H9 (cell line): ENCODE measurements at regions not wholly inside any gene's neighbourhood (a gene's known extent, or its start where the extent isn't known, plus 50 kb on each side); places are given as distances from the start of the nearest gene placed in this dataset.

Source experiments
- DNase-seq: peaks from one replicate; pipeline ENCODE4 v3.0.0-alpha.2; 2017
- H2AFZ ChIP-seq: one replicate; pipeline ENCODE4 v1.6.1; 2013; ENCODE audit warnings: mild to moderate bottlenecking, low read length, control low read depth, moderate library complexity
- H2AK5ac ChIP-seq: 2 replicates; pipeline ENCODE4 v1.6.1; 2013; ENCODE audit warnings: low read length, control low read depth, mixed read lengths; ENCODE audit not compliant: insufficient read length
- H2BK120ac ChIP-seq: one replicate; pipeline ENCODE4 v1.6.1; 2013; ENCODE audit warnings: low read depth, mild to moderate bottlenecking, low read length, control low read depth, inconsistent platforms; ENCODE audit not compliant: poor library complexity, severe bottlenecking
- H2BK12ac ChIP-seq: 2 replicates; pipeline ENCODE4 v1.6.1; 2013; ENCODE audit warnings: low read length, control low read depth, mixed read lengths, low read depth; ENCODE audit not compliant: insufficient read length
- H2BK15ac ChIP-seq: 2 replicates; pipeline ENCODE4 v1.6.1; 2013; ENCODE audit warnings: low read depth, low read length, control low read depth
- H2BK20ac ChIP-seq: one replicate; pipeline ENCODE4 v1.6.1; 2013; ENCODE audit warnings: low read depth, mild to moderate bottlenecking, low read length, control low read depth, inconsistent platforms; ENCODE audit not compliant: poor library complexity, severe bottlenecking
- H2BK5ac ChIP-seq: 2 replicates; pipeline ENCODE4 v1.6.1; 2013; ENCODE audit warnings: low read length, control low read depth, mixed read lengths; ENCODE audit not compliant: insufficient read length
- H3K14ac ChIP-seq: 2 replicates; pipeline ENCODE4 v1.6.1; 2013; ENCODE audit warnings: low read length, control low read depth; ENCODE audit not compliant: insufficient read depth
- H3K18ac ChIP-seq: 2 replicates; pipeline ENCODE4 v1.6.1; 2013; ENCODE audit warnings: low read depth, mild to moderate bottlenecking, mixed read lengths, low read length, control low read depth; ENCODE audit not compliant: insufficient read length
- H3K23ac ChIP-seq: 2 replicates; pipeline ENCODE4 v1.6.1; 2013; ENCODE audit warnings: low read length, control low read depth, mixed read lengths, low read depth; ENCODE audit not compliant: insufficient read length
- H3K23me2 ChIP-seq: 2 replicates; pipeline ENCODE4 v1.6.1; 2013; ENCODE audit warnings: low read depth, mild to moderate bottlenecking, mixed read lengths, low read length, control low read depth; ENCODE audit not compliant: insufficient read length, poor library complexity, severe bottlenecking
- H3K27ac ChIP-seq: 2 replicates; pipeline ENCODE4 v1.5.1; 2013; ENCODE audit warnings: low read length, control low read depth, mixed read lengths, low read depth; ENCODE audit not compliant: insufficient read length
- H3K27me3 ChIP-seq: 2 replicates; pipeline ENCODE4 v1.6.1; 2013; ENCODE audit warnings: low read length, control low read depth, inconsistent platforms; ENCODE audit not compliant: insufficient read depth
- H3K4ac ChIP-seq: 2 replicates; pipeline ENCODE4 v1.6.1; 2013; ENCODE audit warnings: low read depth, mild to moderate bottlenecking, control low read depth, inconsistent platforms, low read length, moderate library complexity
- H3K4me1 ChIP-seq: 2 replicates; pipeline ENCODE4 v1.6.1; 2013; ENCODE audit warnings: low read length, control low read depth, inconsistent platforms; ENCODE audit not compliant: insufficient read depth
- H3K4me2 ChIP-seq: 2 replicates; pipeline ENCODE4 v1.6.1; 2013; ENCODE audit warnings: low read length, control low read depth, mixed read lengths; ENCODE audit not compliant: insufficient read length, insufficient read depth
- H3K56ac ChIP-seq: 2 replicates; pipeline ENCODE4 v1.6.1; 2013; ENCODE audit warnings: low read depth, mild to moderate bottlenecking, mixed read lengths, low read length, control low read depth; ENCODE audit not compliant: insufficient read length
- H3K79me1 ChIP-seq: 2 replicates; pipeline ENCODE4 v1.6.1; 2013; ENCODE audit warnings: low read depth, mild to moderate bottlenecking, moderate library complexity, low read length, control low read depth, inconsistent platforms; ENCODE audit not compliant: insufficient read depth, poor library complexity, severe bottlenecking
- H3K79me2 ChIP-seq: 2 replicates; pipeline ENCODE4 v1.6.1; 2013; ENCODE audit warnings: low read length, control low read depth, inconsistent platforms; ENCODE audit not compliant: insufficient read depth
- H3K9ac ChIP-seq: 2 replicates; pipeline ENCODE4 v1.6.1; 2013; ENCODE audit warnings: low read length, control low read depth, mixed read lengths; ENCODE audit not compliant: insufficient read length; ENCODE audit errors: extremely low read depth
- H3K9me3 ChIP-seq: one replicate; pipeline ENCODE4 v1.6.1; 2013; ENCODE audit warnings: low read depth, low read length, inconsistent platforms; ENCODE audit not compliant: control insufficient read depth
- H3T11ph ChIP-seq: one replicate; pipeline ENCODE4 v1.6.1; 2013; ENCODE audit warnings: mild to moderate bottlenecking, low read length, control low read depth, inconsistent platforms
- H4K20me1 ChIP-seq: one replicate; pipeline ENCODE4 v1.6.1; 2013; ENCODE audit not compliant: control insufficient read depth, insufficient read length, insufficient read depth
- H4K5ac ChIP-seq: 2 replicates; pipeline ENCODE4 v1.6.1; 2013; ENCODE audit warnings: low read depth, mild to moderate bottlenecking, mixed read lengths, low read length, control low read depth; ENCODE audit not compliant: insufficient read length
- H4K8ac ChIP-seq: replicated peaks from 2 replicates; pipeline ENCODE4 v1.6.1; 2013; ENCODE audit warnings: low read length, control low read depth, mixed read lengths, low read depth; ENCODE audit not compliant: insufficient read length
- H4K91ac ChIP-seq: 2 replicates; pipeline ENCODE4 v1.6.1; 2013; ENCODE audit warnings: low read depth, mild to moderate bottlenecking, moderate library complexity, mixed read lengths, low read length, control low read depth; ENCODE audit not compliant: insufficient read length
- H3K27ac Mint-ChIP-seq, 3 experiments: 2 replicates in 2 of 3; 3 replicates in 1 of 3; pipeline ENCODE4 v1.8.0; 2020 to 2021; ENCODE audit warnings: mixed read lengths in 3 of 3, mild to moderate bottlenecking in 1 of 3, moderate library complexity in 1 of 3
- H3K27me3 Mint-ChIP-seq: 2 replicates; pipeline ENCODE4 v1.8.0; 2021; ENCODE audit warnings: low read depth, mild to moderate bottlenecking, moderate library complexity, mixed read lengths
- H3K36me3 Mint-ChIP-seq, 3 experiments: 2 replicates in 2 of 3; 3 replicates in 1 of 3; pipeline ENCODE4 v1.8.0; 2020 to 2021; ENCODE audit warnings: low read depth in 3 of 3, mixed read lengths in 3 of 3; ENCODE audit not compliant: insufficient read depth in 1 of 3
- H3K4me1 Mint-ChIP-seq, 2 experiments: 2 replicates each; pipeline ENCODE4 v1.8.0; 2020; ENCODE audit warnings: mixed read lengths in 2 of 2
- H3K4me3 Mint-ChIP-seq, 2 experiments: 2 replicates in 1 of 2; 3 replicates in 1 of 2; pipeline ENCODE4 v1.8.0; 2020 to 2021; ENCODE audit warnings: mild to moderate bottlenecking in 2 of 2, mixed read lengths in 2 of 2, moderate library complexity in 1 of 2
- H3K9me3 Mint-ChIP-seq, 2 experiments: 2 replicates in 1 of 2; 3 replicates in 1 of 2; pipeline ENCODE4 v1.8.0; 2020; ENCODE audit warnings: mild to moderate bottlenecking in 2 of 2, mixed read lengths in 2 of 2, moderate library complexity in 1 of 2
- WGBS: extraction: QIAGEN DNeasy Blood & Tissue Kit; methylation state at CpG from one replicate; pipeline ENCODE4 v1.1.7; 2013; ENCODE audit warnings: missing lambda C conversion rate, low lambda C conversion rate, mixed read lengths; ENCODE audit not compliant: insufficient read length; ENCODE audit errors: extremely low coverage; 5-methylcytosine and 5-hydroxymethylcytosine counted together
- TF ChIP-seq, protein P1 (sequence below): fragments of 200-600 bp; sonication (generic); conservative IDR thresholded peaks from 3 replicates; pipeline ENCODE4 v1.8.0; 2021; ENCODE audit warnings: antibody characterized with exemption, mild to moderate bottlenecking

DNA sequence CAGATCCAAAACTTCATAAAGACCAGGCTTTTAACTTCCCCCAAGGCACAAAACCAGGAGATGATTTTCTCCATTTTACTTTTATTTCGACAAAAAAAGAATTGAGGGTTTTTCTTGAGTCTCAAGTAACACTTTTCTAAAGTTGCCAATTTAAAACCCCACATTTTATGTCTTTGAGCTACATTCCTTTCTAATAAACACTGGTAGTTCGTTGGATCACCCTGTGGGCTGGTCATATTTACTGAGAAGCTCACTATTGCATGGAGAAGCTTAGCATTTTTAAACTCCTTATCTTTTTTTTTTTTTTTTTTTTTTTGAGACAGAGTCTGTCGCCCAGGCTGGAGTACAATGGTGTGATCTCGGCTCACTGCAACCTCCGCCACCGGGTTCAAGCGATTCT is 255.1 kb upstream of the TPM1 start:
- Histone ChIP-seq H3K23ac (no peak overlapping the region), H2AK5ac (no peak overlapping the region), H4K8ac (no peak overlapping the region), H3K4ac (no peak overlapping the region), H2AFZ (no peak overlapping the region), H3K27me3 (no peaks in the 10 kb centered on the region), H4K20me1 (no peaks in the 10 kb centered on the region), H3T11ph (no peak overlapping the region), H4K5ac (no peak overlapping the region), H3K56ac (no peak overlapping the region), H3K9ac (no peak overlapping the region), H3K27ac (no peak overlapping the region), H3K4me1 (no peaks in the 10 kb centered on the region), H2BK120ac (no peak overlapping the region), H2BK20ac (no peak overlapping the region), H3K14ac (no peak overlapping the region), H3K79me2 (no peaks in the 10 kb centered on the region), H2BK5ac (no peak overlapping the region), H3K79me1 (no peaks in the 10 kb centered on the region), H3K9me3 (no peaks in the 10 kb centered on the region), H2BK12ac (no peak overlapping the region), H3K4me2 (no peak overlapping the region), H4K91ac (no peak overlapping the region), H3K23me2 (no peaks in the 10 kb centered on the region), H2BK15ac (no peak overlapping the region), H3K18ac (no peak overlapping the region)
- Mint-ChIP-seq H3K4me1 (peaks cover 20 to 28% of the 10 kb centered on the region in 2 experiments), H3K36me3 (no peaks in the 10 kb centered on the region; a peak in 1 of 7 replicates), H3K4me3 (no peak overlapping the region), H3K27me3 (no peaks in the 10 kb centered on the region), H3K27ac (0 out of 7 replicates have a peak overlapping the region, but pooled peaks of 1 of the 3 experiments have one; percentile 54), H3K9me3 (no peaks in the 10 kb centered on the region)
- DNase-seq = no peak
- WGBS = no CpG with 5 or more reads among the region's 7 CpGs
- TF ChIP-seq, protein P1, sequence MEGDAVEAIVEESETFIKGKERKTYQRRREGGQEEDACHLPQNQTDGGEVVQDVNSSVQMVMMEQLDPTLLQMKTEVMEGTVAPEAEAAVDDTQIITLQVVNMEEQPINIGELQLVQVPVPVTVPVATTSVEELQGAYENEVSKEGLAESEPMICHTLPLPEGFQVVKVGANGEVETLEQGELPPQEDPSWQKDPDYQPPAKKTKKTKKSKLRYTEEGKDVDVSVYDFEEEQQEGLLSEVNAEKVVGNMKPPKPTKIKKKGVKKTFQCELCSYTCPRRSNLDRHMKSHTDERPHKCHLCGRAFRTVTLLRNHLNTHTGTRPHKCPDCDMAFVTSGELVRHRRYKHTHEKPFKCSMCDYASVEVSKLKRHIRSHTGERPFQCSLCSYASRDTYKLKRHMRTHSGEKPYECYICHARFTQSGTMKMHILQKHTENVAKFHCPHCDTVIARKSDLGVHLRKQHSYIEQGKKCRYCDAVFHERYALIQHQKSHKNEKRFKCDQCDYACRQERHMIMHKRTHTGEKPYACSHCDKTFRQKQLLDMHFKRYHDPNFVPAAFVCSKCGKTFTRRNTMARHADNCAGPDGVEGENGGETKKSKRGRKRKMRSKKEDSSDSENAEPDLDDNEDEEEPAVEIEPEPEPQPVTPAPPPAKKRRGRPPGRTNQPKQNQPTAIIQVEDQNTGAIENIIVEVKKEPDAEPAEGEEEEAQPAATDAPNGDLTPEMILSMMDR = no peak
